SK-N-SH (cell line): ENCODE measurements at regions not wholly inside any gene's neighbourhood (a gene's known extent, or its start where the extent isn't known, plus 50 kb on each side); places are given as distances from the start of the nearest gene placed in this dataset.

Source experiments
- CTCF ChIA-PET: fragments of 300-600, 350-600 bp; formaldehyde crosslinking; extraction: SDS; loops from one replicate; lab custom pipeline; 2021; lab: Yijun Ruan, JAX
- POLR2A ChIA-PET: fragments of 350-600 bp; sonication (Branson Sonifier 250); formaldehyde crosslinking; extraction: SDS; loops from one replicate; lab custom pipeline; 2020; ENCODE audit warnings: antibody characterized with exemption, inconsistent platforms; lab: Yijun Ruan, JAX
- DNase-seq: peaks from one replicate; pipeline ENCODE4 v3.0.0; 2012
- H2AFZ ChIP-seq: fragments of 200-600 bp; sonication (generic); 2 replicates; pipeline ENCODE4 v1.8.1; 2016; ENCODE audit warnings: antibody characterized with exemption, mild to moderate bottlenecking, low read depth
- H3F3A ChIP-seq: fragments of 200-600 bp; sonication (generic); replicated peaks from 2 replicates; pipeline ENCODE3; 2016; ENCODE audit warnings: antibody characterized with exemption, mild to moderate bottlenecking; ENCODE audit not compliant: insufficient read depth
- H3K27ac ChIP-seq, 2 experiments: fragments of 200-500 bp in 1 of 2; fragments of 200-600 bp in 1 of 2; sonication (Bioruptor generic) in 1 of 2; sonication (generic), shearing (Covaris generic) in 1 of 2; 2 replicates each; pipeline versions ENCODE4 v1.5.1 to v1.6.1; 2014 to 2016; ENCODE audit warnings: low read depth in 2 of 2, inconsistent platforms in 1 of 2, low read length in 1 of 2, mild to moderate bottlenecking in 1 of 2, mixed read lengths in 1 of 2
- H3K27me3 ChIP-seq: fragments of 200-600 bp; sonication (generic), shearing (Covaris generic); 2 replicates; pipeline ENCODE4 v1.6.1; 2016; ENCODE audit warnings: mixed run types; ENCODE audit not compliant: insufficient read depth
- H3K36me3 ChIP-seq, 2 experiments: fragments of 200-500 bp in 1 of 2; fragments of 200-600 bp in 1 of 2; sonication (Bioruptor generic) in 1 of 2; sonication (generic) in 1 of 2; replicated peaks in 1 of 2; 2 replicates each; pipeline versions ENCODE3 to v1.5.1; 2014 to 2016; ENCODE audit warnings: low read length in 1 of 2, mild to moderate bottlenecking in 1 of 2; ENCODE audit not compliant: insufficient read depth in 2 of 2, control insufficient read depth in 1 of 2
- H3K4me1 ChIP-seq, 2 experiments: fragments of 200-500 bp in 1 of 2; fragments of 200-600 bp in 1 of 2; sonication (Bioruptor generic) in 1 of 2; sonication (generic), shearing (Covaris generic) in 1 of 2; 2 replicates each; pipeline versions ENCODE4 v1.5.1 to v1.6.1; 2014 to 2016; ENCODE audit warnings: low read depth in 1 of 2, low read length in 1 of 2, mixed run types in 1 of 2; ENCODE audit not compliant: insufficient read depth in 2 of 2, control insufficient read depth in 1 of 2
- H3K4me2 ChIP-seq: fragments of 200-600 bp; sonication (generic), shearing (Covaris generic); 2 replicates; pipeline ENCODE4 v1.6.1; 2017; ENCODE audit warnings: mixed run types
- H3K4me3 ChIP-seq, 2 experiments: fragments of 200-500 bp in 1 of 2; fragments of 200-600 bp in 1 of 2; sonication (Bioruptor generic) in 1 of 2; sonication (generic), shearing (Covaris generic) in 1 of 2; 2 replicates each; pipeline versions ENCODE4 v1.5.1 to v1.8.1; 2014 to 2016; ENCODE audit warnings: low read depth in 2 of 2, inconsistent platforms in 1 of 2, low read length in 1 of 2, mild to moderate bottlenecking in 1 of 2, mixed read lengths in 1 of 2, moderate library complexity in 1 of 2
- H3K79me2 ChIP-seq: fragments of 200-600 bp; sonication (generic); 2 replicates; pipeline ENCODE4 v1.8.1; 2017; ENCODE audit warnings: mild to moderate bottlenecking; ENCODE audit not compliant: insufficient read depth
- H3K9ac ChIP-seq: fragments of 200-600 bp; sonication (generic); 2 replicates; pipeline ENCODE4 v1.6.1; 2017; ENCODE audit warnings: mixed run types
- H3K9me2 ChIP-seq: fragments of 200-600 bp; sonication (generic); 2 replicates; pipeline ENCODE4 v1.6.1; 2017; ENCODE audit warnings: mixed run types
- H3K9me3 ChIP-seq: fragments of 200-600 bp; sonication (generic); 2 replicates; pipeline ENCODE4 v1.6.1; 2017; ENCODE audit warnings: mixed run types, mild to moderate bottlenecking, moderate library complexity
- H4K20me1 ChIP-seq: fragments of 200-600 bp; sonication (generic); 2 replicates; pipeline ENCODE4 v1.6.1; 2017; ENCODE audit warnings: mild to moderate bottlenecking, mixed run types; ENCODE audit not compliant: insufficient read depth
- CHD2 ChIP-seq: fragments of 150-350 bp; IDR thresholded peaks from 2 replicates; pipeline ENCODE4 v1.6.1; 2018; ENCODE audit warnings: low read length; ENCODE audit not compliant: partially characterized antibody
- EP300 ChIP-seq, 2 experiments: IDR thresholded peaks; 2 replicates each; pipeline versions ENCODE4 v1.4.0 to v1.6.1; 2012; ENCODE audit warnings: borderline replicate concordance in 1 of 2, low read depth in 1 of 2, low read length in 1 of 2
- EZH2phosphoT487 ChIP-seq: fragments of 200-600 bp; sonication (generic); IDR thresholded peaks from 2 replicates; pipeline ENCODE4 v1.6.1; 2017; ENCODE audit warnings: low read depth, mixed run types, mild to moderate bottlenecking, antibody characterized with exemption, moderate library complexity, borderline replicate concordance
- FOSL2 ChIP-seq: IDR thresholded peaks from 2 replicates; pipeline ENCODE4 v1.4.0; 2012; ENCODE audit warnings: low read depth, mild to moderate bottlenecking, moderate library complexity, borderline replicate concordance
- FOXJ3 ChIP-seq: sonication (generic); formaldehyde crosslinking; IDR thresholded peaks from 2 replicates; pipeline ENCODE4 v1.5.1; 2020; ENCODE audit warnings: mild to moderate bottlenecking, missing genetic modification reagents
- GABPA ChIP-seq: IDR thresholded peaks from 2 replicates; pipeline ENCODE4 v1.4.0; 2012; ENCODE audit warnings: low read depth, mild to moderate bottlenecking
- GATA2 ChIP-seq: sonication (generic); formaldehyde crosslinking; IDR thresholded peaks from 2 replicates; pipeline ENCODE4 v1.5.0; 2020; ENCODE audit warnings: mild to moderate bottlenecking, missing genetic modification reagents
- MEF2A ChIP-seq: IDR thresholded peaks from 2 replicates; pipeline ENCODE4 v1.4.0; 2012; ENCODE audit warnings: low read depth, borderline replicate concordance
- MXI1 ChIP-seq: IDR thresholded peaks from 2 replicates; pipeline ENCODE4 v1.6.1; 2012; ENCODE audit warnings: mild to moderate bottlenecking, low read depth, low read length, improper control_type of control experiment
- NRF1 ChIP-seq: IDR thresholded peaks from 2 replicates; pipeline ENCODE4 v1.6.1; 2012; ENCODE audit warnings: low read depth, mild to moderate bottlenecking, low read length
- POLR2AphosphoS5 ChIP-seq: IDR thresholded peaks from 2 replicates; pipeline ENCODE4 v1.6.1; 2012; ENCODE audit warnings: low read depth, low read length
- RAD21 ChIP-seq: IDR thresholded peaks from 2 replicates; pipeline ENCODE4 v1.6.1; 2012; ENCODE audit warnings: mild to moderate bottlenecking, low read length
- RCOR1 ChIP-seq: fragments of 150-350 bp; IDR thresholded peaks from 2 replicates; pipeline ENCODE4 v1.6.1; 2017; ENCODE audit warnings: antibody characterized with exemption, low read length
- RXRA ChIP-seq: IDR thresholded peaks from 2 replicates; pipeline ENCODE4 v1.4.0; 2012; ENCODE audit warnings: low read depth, mild to moderate bottlenecking, borderline replicate concordance
- YY1 ChIP-seq: IDR thresholded peaks from 2 replicates; pipeline ENCODE4 v1.4.0; 2012; ENCODE audit warnings: low read depth, mild to moderate bottlenecking
- WGBS: methylation state at CpG from one replicate; pipeline ENCODE4 v1.1.6; 2017; ENCODE audit warnings: low lambda C conversion rate; 5-methylcytosine and 5-hydroxymethylcytosine counted together
- TF ChIP-seq, protein P1 (sequence below): IDR thresholded peaks from 2 replicates; pipeline ENCODE4 v1.4.0; 2012; ENCODE audit warnings: low read depth, borderline replicate concordance
- TF ChIP-seq, protein P2 (sequence below): IDR thresholded peaks from 2 replicates; pipeline ENCODE4; 2012
- TF ChIP-seq, protein P3 (sequence below): fragments of 150-350 bp; IDR thresholded peaks from 2 replicates; pipeline ENCODE4 v1.6.1; 2016; ENCODE audit warnings: mild to moderate bottlenecking, low read depth, low read length
- TF ChIP-seq, protein P4 (sequence below): IDR thresholded peaks from 2 replicates; pipeline ENCODE4 v1.4.0; 2012; ENCODE audit warnings: low read depth

DNA sequence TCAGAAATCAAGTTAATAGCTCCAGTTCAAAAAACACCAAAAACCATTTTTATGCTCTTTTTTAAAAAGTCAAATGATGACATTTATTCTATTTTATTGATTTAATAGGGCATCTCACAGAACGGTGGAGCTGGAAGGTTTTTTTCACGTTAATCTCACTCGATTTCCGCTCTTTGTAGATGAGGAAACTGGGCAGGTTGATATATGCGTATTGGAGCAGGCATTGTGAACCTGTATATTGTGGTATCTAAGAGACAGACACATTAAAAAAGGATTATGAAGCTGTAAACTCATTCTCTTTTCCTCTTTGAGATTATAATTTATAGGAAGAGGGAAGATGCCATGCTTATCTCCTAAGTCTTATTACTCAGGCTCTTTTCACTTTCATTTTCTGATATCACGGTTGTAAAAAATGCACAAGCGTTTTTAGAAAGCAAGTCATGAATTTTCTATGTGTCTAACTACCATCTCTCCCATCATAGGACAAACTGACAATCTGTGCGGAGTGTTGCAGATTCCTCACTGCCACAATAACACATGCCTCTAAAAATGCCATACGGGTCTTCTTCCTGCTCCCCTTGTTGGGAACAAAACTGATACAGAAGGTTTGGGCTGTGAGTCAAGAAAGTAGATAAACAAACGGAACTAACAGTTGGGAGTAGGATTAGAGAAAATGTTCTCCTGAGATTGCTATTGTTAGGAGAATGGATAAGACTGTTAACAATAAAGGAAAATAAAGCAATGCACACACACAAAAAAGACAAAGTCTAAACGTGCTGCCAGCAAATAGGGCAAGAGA lies 1997.7 kb downstream of the MAT2B start:
- H3K9me2 ChIP-seq = no peaks in the 10 kb centered on the region
- ChIA-PET CTCF (interaction anchor here (0.6 to 1.1 kb wide), 2 partner anchors 295 to 649 kb away, joined by 3 read pairs; no protein-coding TSS in a partner anchor), POLR2A (no interaction called here)
- H3K4me1 ChIP-seq = no peaks in the 10 kb centered on the region
- H3K36me3 ChIP-seq = no peaks in the 10 kb centered on the region
- H3K27ac ChIP-seq = no peak overlapping the region
- H3K27me3 ChIP-seq = no peaks in the 10 kb centered on the region
- H3K79me2 ChIP-seq = no peaks in the 10 kb centered on the region
- 28% methylated on average over 11 of the region's 11 CpGs for whole genome bisulfite sequencing
- 0 out of 2 replicates have a peak, but pooled peaks cover 8% of the 10 kb centered on the region for H3K9me3 ChIP-seq
- no peak for DNase-seq
- no peak overlapping the region for H3K4me2 ChIP-seq
- no peak overlapping the region for H3K9ac ChIP-seq
- no peak for TF ChIP-seq EZH2phosphoT487
- no peak for TF ChIP-seq RXRA
- no peak for TF ChIP-seq EP300 (IDR thresholded peaks at IDR 0.05; ENCODE audit: borderline replicate concordance in 1 of 2, low read depth in 1 of 2, low read length in 1 of 2)
- no peak for TF ChIP-seq FOXJ3 (CRISPR knock-in tag)
- TF ChIP-seq POLR2AphosphoS5 = no peak
- TF ChIP-seq, protein P1, sequence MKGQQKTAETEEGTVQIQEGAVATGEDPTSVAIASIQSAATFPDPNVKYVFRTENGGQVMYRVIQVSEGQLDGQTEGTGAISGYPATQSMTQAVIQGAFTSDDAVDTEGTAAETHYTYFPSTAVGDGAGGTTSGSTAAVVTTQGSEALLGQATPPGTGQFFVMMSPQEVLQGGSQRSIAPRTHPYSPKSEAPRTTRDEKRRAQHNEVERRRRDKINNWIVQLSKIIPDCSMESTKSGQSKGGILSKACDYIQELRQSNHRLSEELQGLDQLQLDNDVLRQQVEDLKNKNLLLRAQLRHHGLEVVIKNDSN = no peak
- TF ChIP-seq, protein P2, sequence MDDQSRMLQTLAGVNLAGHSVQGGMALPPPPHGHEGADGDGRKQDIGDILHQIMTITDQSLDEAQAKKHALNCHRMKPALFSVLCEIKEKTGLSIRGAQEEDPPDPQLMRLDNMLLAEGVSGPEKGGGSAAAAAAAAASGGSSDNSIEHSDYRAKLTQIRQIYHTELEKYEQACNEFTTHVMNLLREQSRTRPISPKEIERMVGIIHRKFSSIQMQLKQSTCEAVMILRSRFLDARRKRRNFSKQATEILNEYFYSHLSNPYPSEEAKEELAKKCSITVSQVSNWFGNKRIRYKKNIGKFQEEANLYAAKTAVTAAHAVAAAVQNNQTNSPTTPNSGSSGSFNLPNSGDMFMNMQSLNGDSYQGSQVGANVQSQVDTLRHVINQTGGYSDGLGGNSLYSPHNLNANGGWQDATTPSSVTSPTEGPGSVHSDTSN = no peak
- no peak for TF ChIP-seq RAD21
- no peak for TF ChIP-seq NRF1
- no peak for TF ChIP-seq YY1
- no peak for TF ChIP-seq MEF2A
- TF ChIP-seq FOSL2 = no peak
- TF ChIP-seq GABPA = no peak
- TF ChIP-seq, protein P3, sequence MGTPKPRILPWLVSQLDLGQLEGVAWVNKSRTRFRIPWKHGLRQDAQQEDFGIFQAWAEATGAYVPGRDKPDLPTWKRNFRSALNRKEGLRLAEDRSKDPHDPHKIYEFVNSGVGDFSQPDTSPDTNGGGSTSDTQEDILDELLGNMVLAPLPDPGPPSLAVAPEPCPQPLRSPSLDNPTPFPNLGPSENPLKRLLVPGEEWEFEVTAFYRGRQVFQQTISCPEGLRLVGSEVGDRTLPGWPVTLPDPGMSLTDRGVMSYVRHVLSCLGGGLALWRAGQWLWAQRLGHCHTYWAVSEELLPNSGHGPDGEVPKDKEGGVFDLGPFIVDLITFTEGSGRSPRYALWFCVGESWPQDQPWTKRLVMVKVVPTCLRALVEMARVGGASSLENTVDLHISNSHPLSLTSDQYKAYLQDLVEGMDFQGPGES = no peak
- no peak overlapping the region for H3K4me3 ChIP-seq
- no peaks in the 10 kb centered on the region for H3F3A ChIP-seq
- no peaks in the 10 kb centered on the region for H4K20me1 ChIP-seq
- H2AFZ ChIP-seq = no peak overlapping the region

DNA sequence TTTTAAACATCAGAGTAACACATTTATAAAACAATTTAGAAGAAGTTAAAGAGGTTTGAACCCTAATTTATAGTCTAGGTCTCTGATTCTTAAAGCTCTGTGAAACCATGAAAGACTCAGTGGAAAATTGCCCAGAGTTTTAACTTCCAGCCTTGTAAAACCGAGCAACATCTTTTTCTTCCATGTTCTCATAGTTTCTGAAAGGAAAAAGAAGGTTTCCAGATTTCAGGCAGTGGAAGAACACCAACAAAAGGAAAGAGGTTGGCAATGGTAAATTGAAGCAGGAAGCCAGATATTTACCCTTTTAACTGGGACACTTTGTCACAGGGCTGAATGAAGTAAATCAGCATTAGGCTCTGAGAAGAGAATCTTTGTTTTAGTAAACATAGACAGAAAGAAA lies 1999.3 kb downstream of the MAT2B start:
- ChIA-PET POLR2A (no interaction called here), CTCF (no interaction called here)
- no peak overlapping the region for H3K9ac ChIP-seq
- no peaks in the 10 kb centered on the region for H3K79me2 ChIP-seq
- 0 out of 2 replicates have a peak, but pooled peaks cover 10% of the 10 kb centered on the region for H3K9me3 ChIP-seq
- DNase-seq = no peak
- H2AFZ ChIP-seq = no peak overlapping the region
- H3K4me2 ChIP-seq = no peak overlapping the region
- no peaks in the 10 kb centered on the region for H3K4me1 ChIP-seq
- 3% methylated on average over 1 of the region's 1 CpG for WGBS
- no peaks in the 10 kb centered on the region for H3K36me3 ChIP-seq
- H3K9me2 ChIP-seq = no peaks in the 10 kb centered on the region
- H3F3A ChIP-seq = no peaks in the 10 kb centered on the region
- no peak overlapping the region for H3K27ac ChIP-seq
- no peaks in the 10 kb centered on the region for H4K20me1 ChIP-seq
- H3K4me3 ChIP-seq = no peak overlapping the region
- H3K27me3 ChIP-seq = no peaks in the 10 kb centered on the region
- TF ChIP-seq GATA2 (CRISPR knock-in tag) (no peak), RXRA (no peak), CHD2 (no peak), RAD21 (no peak), POLR2AphosphoS5 (no peak), MEF2A (no peak), FOSL2 (no peak), RCOR1 (no peak), MXI1 (no peak), YY1 (no peak)
- TF ChIP-seq, protein P3 = no peak
- TF ChIP-seq, protein P4, sequence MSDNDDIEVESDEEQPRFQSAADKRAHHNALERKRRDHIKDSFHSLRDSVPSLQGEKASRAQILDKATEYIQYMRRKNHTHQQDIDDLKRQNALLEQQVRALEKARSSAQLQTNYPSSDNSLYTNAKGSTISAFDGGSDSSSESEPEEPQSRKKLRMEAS = no peak
- TF ChIP-seq, protein P1 = no peak
- TF ChIP-seq, protein P2 = no peak
